Endothelial cell of hepatic sinusoid (primary cell): ENCODE measurements at regions not wholly inside any gene's neighbourhood (a gene's known extent, or its start where the extent isn't known, plus 50 kb on each side); places are given as distances from the start of the nearest gene placed in this dataset.
"Not testable (repeated sequence)": the region's sequence is repeated elsewhere in the genome, so short reads cannot be mapped to it uniquely, and the experiment has no call there.

Experiments
- in situ Hi-C: cut with HindIII; loops from 2 replicates; pipeline ENCODE4 v1.10.0; 2017; ENCODE audit warnings: low sequenced_read_pairs

DNA sequence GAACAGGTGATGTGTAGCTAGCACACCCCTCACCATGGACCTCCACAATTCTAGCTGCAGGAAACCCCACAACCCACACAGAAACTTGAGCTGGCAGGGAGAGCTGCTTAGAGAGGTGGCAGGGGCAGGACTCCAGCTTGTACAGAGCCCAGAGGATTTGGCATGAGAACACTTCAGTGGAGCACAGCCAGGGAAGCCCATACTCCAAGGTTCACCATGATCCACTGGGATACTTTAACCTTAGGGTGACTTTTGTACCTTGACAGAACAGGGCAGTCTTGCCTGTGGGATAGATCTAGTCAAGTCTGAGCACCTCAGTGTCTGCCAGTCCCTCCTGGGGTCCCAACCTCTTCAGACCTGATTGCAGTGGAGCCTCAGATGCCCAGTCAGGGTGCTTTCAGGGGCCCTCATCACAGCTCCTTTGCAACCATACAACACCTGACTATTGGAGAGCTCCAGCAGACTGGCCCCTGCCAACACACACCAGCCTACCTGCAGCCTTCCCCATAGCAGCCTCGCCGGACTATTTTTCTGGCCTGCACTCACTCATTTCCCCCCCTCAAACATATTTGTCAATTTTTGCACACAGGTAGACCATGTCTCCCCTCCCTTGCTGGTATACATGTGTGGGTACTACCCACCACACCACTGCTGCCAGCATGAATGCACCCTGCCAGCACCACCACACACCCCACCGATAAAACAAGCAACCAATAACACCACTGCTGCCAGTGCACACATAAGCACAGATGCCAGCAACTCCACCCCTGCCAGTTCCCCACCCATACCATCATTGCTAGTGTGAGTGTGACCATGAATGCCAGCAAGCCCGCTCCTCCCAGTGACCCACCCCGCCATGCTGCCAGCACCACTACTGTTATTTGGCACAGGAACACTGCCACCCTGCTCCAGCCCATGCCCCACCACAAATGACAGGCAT is 56.0 kb upstream of the CDX4 start:
- in situ Hi-C loops = no loop called here

DNA sequence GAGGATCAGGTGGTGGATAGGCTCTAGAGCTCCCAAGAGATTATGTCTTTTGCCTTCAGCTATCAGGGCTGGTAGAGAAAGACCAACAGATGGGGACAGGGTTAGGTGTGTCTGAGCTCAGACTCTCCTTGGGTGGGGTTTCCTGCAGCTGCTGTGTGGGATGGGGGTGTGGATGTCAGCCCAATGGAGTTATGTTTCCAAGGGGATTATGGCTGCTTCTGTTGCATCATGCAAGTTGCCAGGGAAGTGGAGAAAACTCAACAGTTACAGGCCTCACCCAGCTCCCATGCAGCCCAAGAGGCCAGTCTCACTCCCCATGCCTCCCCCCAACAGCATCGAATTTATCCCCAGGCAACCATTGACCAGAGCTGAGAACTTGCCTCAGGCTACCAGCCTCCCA is 80.2 kb upstream of the CDX4 start:
- in situ Hi-C loops = no loop called here

- in situ Hi-C loops = not testable (repeated sequence)
Measured at GRCh38 chrX:73357294-73357693, 89.6 kb upstream of the CDX4 start.

GRCh38 chrX:73348977-73349376 is 97.9 kb upstream of the CDX4 start:
- in situ Hi-C loops = no loop called here

- in situ Hi-C loops = loop anchor here (5.0 kb wide), 1 partner anchor 70 kb away; no protein-coding TSS in a partner anchor
Measured at GRCh38 chrX:73337366-73337765, 109.5 kb upstream of the CDX4 start.

GRCh38 chrX:73289039-73289438 is 74.4 kb upstream of the NAP1L2 start:
- in situ Hi-C loops = no loop called here

DNA sequence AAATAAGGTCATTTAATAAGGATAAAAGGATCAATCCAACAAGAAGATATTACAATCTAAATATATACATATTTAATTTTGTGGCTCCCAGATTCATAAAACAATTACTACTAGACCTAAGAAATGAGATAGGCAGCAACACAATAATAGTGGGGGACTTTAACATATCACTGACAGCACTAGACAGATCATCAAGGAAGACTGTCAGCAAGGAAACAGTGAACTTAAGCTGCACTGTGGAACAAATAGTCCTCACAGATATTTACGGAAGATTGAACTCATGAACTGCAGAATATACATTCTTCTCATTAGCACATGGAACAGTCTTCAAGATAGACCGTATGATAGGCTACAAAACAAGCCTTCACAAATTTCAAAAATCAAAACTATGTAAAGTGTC is 56.1 kb upstream of the NAP1L2 start:
- in situ Hi-C loops = no loop called here

DNA sequence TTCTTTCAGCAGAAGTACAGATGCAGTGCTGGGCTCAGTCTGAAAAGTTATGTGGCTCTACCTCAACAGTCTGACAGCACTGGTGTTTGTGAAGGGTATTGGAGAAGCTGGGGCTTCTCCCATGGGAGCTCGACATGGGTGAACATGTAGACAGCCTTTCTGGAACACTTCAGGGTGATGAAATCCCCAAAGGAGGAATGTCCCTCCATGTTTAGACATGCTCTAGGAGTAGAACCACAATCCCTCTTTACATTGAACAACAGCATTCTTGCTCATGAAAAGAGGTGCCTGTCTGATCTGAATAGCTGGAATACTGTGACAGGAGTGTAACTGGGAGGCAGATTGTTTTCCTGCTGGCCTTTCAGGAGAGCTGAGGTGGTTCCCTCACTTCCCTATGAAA is 53.8 kb upstream of the NAP1L2 start:
- in situ Hi-C loops = no loop called here

- in situ Hi-C loops = no loop called here
Measured at GRCh38 chrX:73267979-73268378, 53.3 kb upstream of the NAP1L2 start.

DNA sequence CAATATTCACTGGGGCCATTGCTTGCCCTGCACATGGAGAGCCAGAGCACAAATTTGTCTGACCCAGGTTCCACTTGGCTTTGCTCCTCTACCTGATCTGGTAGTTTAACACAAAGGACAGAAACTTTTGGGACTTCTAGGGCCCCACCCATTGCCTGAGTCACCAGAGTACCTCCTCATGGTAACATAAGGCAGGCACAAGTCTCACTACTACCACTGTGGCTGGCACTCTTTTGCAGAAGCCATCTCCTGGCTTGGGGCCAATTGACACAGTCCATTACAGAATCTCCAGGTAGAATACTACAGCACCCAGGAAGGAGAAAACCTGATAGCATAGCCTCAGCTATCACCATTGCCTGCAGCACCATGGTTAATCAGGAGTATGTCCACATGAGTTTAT is 52.6 kb upstream of the NAP1L2 start:
- in situ Hi-C loops = no loop called here

DNA sequence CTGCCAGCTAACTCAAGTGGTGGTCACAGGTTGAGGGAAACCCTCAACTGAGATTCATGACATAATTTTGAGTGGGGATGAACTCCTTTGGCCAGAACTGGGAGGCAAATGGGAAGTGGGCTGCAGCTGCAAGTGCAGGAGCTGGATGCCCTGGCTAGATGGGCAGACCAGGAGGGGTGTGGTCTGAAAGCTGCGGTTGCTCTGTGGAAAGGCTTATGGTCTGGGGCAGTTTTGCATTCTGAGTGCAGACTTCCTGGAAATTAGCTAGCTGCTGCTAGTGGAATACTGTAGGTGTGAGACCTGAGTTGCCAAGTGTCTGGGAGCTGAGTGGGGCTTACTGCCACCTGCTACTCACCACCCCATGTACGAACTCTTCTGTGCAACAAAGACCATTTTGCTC is 52.1 kb upstream of the NAP1L2 start:
- in situ Hi-C loops = no loop called here
